HG02798 (cell line): ENCODE measurements at regions not wholly inside any gene's neighbourhood (a gene's known extent, or its start where the extent isn't known, plus 50 kb on each side); places are given as distances from the start of the nearest gene placed in this dataset.
"Not testable (repeated sequence)": the region's sequence is repeated elsewhere in the genome, so short reads cannot be mapped to it uniquely, and the experiment has no call there.

ENCODE experiments used
- ATAC-seq: cut with Tn5 transposase; IDR thresholded peaks from one replicate; pipeline ENCODE4 v1.9.1; 2021; ENCODE audit warnings: mild to moderate bottlenecking; ENCODE audit not compliant: unreplicated experiment, poor library complexity

DNA sequence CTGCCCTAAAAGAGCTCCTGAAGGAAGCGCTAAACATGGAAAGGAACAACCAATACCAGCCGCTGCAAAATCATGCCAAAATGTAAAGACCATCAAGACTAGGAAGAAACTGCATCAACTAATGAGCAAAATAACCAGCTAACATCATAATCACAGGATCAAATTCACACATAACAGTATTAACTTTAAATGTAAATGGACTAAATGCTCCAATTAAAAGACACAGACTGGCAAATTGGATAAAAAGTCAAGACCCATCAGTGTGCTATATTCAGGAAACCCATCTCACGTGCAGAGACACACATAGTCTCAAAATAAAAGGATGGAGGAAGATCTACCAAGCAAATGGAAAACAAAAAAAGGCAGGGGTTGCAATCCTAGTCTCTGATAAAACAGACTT, 88.8 kb upstream of the CAV2 start:
- ATAC-seq: not testable (repeated sequence)

DNA sequence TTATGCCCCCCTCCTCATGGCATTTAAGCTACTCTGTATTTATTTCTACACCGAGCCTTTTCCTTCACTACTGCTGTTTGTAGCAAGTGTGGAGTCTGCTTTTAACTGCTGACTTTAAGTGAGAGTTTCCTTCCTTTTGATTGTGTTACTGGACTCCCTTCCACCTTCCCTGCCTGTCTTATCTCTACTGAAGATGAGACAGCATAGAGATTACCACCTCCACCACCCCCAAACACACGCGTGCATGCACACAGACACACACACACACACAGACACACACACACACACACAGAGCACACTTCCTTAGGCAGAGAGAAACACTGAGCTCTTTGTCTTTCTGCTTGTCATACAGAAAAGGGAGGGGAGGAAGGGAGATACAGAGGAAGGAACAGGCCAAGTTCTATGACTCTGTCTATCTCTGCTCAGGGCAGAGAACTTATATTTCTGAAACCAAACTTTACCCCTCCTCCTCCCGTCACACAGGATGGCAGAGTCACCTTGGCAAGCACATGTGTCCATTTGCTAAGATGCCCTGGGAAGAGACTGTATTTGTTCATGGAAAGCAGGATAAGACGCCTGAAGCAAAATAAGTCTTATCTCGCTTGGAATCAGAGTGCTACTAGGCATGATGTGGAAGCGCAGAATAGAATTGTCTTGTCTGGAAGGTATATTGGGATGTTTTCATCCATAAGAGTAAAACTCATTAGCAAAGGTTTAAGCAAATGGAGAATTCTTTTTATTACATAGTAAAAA, 81.8 kb upstream of the CAV2 start:
- no peak for ATAC-seq

DNA sequence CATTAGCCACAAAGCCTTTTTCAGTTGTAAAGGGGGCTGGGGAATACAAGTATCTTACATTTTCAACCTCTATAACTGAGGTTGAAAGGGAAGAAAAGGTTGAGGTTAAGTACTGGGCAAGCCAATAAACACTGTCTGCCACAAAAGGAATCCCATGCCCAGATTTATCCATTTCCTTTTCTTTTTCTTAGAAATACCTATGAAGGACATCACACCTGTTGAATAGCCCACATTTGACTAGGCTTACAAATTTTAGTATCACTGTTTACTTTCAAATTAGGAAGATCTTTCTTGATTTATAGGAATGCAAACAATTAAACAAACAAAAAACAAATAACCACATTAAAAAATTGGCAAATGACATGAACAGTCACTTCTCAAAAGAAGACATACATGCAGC, 81.0 kb upstream of the CAV2 start:
- ATAC-seq: no peak

DNA sequence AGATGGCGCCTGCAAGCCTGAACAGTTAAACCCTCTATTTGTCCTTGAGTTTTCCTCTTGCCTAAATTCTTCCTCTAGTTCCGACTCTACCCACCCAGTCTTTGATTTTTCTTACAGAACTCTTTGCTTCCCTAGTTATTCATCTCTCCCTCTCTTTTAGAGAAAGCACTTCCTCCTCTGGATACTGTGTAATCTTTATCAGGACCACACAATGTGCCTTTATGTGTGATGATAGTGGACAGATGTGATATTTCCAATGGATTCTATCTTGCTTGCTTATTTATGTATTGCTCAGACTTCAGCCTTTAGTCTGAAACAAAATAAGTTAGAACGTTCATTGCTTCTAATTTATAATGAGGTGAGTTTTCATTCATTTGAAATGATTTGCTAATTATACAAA, 79.5 kb upstream of the CAV2 start:
- no peak for ATAC-seq

DNA sequence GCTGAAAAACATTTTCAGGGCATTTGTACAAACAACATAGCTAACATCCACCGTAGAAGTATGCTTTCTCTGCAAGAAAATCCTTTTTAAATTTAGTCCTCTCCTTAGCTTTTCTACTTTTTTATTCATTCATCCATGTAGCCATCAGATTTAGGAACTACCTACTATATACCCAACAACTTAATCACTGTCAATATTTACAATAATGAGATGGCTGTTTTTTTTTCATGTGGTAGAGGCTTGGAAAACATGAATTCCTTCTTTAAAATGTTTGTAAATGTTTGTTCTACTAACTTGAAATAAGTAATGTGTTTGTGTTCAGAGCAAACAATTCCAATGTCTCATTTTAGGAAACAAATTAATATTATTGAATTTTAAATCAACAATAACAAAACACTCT, 78.2 kb upstream of the CAV2 start:
- no peak for ATAC-seq

DNA sequence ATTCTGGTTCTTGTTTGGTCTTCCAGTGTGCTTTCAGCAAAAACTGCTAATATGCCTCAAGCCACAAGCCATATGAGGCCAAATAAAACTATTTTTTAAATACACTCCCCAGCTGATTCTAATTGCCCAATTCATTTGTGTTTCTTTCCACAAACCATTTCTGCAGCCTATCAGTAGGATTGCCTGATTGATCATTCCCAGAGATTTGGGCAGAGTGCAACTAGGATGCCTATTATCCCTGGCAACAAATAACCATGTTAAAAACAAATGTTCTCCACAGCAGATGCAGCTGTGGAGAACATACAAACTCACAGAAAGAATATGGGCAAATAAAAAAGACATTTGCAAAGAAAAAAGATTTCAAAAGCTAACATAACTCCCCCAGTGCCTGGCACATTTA, 76.9 kb upstream of the CAV2 start:
- no peak for ATAC-seq

DNA sequence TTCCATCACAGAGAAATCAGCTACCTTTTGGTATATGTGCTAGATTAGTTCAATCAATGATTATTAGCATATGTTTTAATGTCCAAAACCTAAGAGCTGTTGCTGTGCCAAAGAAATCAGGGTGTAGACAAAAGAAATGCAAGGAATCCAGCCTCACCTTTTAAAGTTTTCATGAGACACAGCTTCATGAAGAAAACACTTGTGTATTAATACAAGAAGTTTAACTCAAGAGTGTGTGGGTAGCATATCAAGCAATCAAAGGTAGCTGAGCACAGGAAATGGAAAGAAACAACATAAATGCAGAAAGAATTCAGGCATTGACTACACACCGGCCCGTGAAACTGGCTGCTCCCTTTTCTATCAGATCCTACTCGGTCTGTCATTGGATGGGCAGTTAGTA, 76.0 kb upstream of the CAV2 start:
- ATAC-seq: no peak

DNA sequence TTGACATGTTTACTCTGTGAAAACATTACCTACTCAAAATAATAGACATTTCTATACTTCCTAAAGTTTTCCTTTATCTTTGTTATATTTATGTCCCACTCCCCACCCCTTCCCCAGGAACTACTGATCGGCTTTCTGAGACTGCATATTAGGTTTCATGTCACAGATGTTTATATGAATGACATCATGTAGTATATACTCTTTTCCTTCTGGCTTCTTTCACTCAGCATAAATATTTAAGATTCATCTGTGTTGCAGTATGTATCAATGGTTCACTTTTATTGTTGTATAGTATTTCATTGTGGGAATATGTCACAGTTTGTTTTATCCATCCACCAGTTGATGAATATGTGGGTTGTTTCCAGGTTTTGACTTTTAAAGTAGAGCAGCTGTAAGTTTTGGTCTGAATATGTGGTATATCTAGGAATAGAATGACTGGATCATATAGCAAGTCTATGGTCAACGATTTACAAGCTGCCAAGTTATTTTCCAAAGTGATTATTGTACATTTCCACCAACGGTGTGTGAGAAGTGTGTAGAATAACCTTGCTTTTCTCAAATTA, 73.8 kb upstream of the CAV2 start:
- no peak for ATAC-seq

DNA sequence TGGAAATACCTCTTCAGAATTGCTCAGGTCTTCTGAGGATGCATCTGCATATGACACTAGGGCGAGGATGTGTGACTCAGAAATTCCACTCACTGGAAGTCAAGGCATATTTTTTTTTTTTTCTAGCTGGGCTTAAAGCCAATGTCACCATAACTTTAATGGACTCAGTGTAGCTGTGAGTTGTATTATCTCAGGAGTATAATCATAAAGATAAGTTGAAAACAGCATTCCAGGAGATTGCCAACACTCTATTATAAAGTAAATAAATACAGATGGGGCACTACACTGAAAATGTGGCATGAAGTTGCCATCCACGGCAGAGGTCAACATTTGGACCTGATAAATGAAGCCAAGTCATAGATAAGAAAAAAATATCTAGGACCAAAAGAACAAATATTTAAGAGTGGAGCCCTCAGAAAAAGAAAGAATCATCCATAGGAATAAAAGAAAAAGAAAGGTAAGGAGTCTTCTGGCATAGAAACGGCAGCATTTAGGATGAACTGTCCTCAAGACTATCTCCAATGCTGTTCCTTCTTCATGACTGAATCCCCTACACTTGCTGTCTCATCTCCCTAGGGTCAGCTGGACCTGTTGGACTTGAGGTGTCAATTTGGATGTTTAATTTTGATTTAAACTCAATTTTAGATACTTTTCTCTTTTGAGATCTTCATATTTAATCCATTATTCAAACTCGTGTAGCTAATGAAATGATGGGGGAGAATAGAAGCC, 72.9 kb upstream of the CAV2 start:
- ATAC-seq: no peak

DNA sequence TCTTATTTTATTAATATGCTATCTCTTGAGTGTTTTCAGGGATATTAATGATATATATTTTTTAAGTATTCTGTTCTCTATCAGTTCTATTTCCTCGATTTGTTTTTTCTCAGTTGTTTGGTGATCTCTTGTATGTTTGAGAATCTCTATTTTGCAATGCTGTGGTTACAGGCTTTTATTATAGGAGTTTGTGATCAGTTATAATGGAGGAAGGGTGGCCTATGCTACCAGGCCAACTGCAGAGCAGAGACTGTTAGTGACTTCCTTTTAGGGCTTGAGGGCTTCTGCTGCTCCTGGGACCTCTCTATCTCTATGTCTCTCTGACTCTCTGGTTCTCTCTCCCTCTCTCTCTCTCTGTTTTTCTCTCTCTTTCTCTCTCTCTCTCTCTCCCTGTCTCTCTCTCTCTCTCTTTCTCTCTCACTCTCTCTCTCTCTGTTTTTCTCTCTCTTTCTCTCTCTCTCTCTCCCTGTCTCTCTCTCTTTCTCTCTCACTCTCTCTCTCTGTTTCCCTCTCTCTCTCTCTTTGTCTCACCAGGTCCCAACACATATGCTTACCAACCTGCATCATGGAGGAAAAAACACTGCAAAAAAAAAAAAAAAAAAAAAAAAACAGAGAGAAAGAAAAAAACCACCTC, 69.4 kb upstream of the CAV2 start:
- ATAC-seq: no peak

DNA sequence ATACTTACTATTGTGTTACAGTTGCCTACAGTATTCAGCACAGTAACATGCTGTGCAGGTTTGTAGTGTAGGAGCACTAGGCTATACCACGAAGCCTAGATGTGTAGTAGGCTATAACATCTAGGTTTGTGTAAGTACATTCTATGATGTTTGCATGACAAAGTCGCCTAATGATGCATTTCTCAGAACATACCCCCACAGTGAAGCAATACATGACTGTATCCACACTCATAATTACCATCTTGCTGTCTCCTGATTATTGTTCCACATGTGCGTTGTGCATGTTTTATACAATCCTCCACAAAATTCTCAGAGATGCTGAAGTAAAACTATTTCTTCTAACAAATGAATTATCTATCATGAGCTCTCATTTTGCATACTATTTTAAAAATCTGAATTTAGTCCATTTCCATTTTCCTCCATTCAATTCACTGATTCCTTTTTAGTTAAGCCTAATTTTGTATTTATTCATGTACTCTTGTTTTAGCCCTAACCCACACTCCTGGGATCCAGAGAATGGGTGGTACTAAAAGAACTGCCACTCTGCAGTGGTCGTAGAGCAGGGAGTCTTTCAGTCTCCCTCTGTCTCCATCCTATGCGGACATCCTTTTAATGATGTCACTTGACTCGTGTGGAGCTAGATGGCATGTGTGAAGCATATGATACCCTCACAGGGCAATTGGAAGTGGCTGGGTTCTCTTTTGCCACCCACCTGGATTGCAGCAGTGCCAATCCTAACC, 67.6 kb upstream of the CAV2 start:
- ATAC-seq: no peak

DNA sequence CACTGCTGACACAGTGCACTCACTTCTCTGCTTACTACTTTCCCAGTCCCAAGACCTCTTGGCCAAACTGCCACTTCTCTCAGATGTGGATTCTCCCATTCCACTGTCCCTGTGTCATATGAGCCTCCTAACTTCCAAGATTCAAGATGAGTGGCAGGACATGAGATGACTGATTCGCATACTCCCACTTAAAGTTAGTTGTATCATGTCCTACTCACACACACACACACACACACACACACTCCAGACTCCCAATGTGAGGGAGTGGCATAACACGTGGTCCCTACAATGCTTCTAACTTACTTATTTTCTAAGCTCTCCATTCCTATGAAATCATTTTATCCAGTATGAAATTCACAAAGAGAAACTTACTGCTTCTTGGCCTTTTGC, 67.0 kb upstream of the CAV2 start:
- no peak for ATAC-seq

DNA sequence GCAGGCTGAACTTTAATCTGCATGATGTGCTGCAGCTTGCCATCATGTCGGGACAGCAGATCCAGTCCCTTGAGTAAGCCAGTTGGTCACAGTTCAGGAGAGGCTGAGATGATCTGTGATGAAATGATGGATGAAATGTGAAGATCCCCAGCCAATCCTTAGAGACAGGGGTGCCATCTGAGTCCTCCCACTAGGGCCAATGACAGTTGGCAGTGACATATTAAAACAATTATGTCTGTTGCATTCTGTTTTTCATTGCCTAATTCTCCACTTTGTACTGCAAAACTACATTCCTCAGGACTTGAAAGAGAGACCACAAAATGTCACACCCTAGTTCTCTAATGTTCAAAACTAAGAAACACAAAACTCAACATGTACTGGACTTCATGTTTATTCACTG, 66.3 kb upstream of the CAV2 start:
- ATAC-seq: no peak

DNA sequence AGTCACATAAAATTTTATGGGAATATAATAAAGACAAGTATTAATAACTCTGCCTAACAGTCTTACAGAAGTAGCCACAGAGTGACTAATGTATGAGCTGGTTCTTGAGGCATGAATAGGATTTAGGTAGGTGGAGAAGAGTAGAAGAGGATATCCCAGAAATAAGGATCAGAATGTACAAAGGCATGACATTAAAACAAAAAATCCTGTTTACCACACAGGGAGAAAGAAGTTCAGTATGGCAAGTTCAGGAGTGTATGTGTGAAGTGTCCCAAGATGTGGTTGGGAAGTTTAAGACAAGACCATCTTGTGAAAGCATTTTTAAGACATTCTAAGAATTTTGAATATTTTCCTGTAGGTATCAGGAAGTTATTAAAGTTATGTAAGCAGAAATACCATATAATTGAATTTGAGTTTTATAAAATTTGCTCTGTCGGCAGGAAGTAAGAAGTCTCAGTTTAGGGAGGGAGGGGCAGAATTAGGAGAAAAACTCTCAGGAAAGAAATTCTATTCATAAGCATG, 64.7 kb upstream of the CAV2 start:
- no peak for ATAC-seq

DNA sequence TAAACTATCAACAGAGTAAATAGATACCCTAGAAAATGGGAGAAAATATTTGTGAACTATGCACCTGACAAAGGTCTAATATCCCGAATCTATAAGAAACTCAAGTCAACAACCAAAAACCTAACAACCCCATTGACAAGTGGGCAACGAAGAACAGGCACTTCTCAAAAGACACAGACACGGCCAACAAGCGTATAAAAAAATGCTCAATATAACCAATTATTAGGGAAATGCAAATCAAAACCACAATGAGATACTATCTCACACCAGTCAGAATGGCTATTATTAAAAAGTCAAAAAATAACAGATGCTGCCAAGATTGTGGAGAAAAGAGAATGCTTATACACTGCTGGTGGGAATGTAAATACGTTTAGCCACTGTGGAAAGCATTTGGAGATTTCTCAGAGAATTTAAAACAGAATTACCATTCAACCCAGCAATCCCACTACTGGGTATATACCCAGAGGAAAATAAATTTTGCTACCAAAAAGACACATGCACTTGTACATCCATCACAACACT, 63.2 kb upstream of the CAV2 start:
- ATAC-seq: no peak

DNA sequence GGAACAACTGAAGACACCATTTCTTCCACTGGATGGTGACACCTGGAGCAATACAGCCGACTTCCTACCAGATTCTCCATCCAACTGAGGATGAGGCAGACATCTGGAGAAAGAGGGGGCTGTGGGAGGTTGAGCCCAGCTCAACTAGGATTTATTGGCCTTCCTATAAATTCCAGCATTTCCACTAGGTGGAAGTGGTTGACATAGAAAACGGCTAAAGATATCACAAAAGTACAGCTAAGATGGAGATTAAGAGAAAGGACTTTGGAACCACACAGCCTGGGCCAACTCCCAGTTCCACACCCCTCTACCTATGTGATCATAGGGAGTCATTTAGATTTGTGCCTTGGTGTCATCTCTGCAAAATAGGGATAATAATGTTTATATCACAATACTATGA, 61.3 kb upstream of the CAV2 start:
- ATAC-seq: no peak

DNA sequence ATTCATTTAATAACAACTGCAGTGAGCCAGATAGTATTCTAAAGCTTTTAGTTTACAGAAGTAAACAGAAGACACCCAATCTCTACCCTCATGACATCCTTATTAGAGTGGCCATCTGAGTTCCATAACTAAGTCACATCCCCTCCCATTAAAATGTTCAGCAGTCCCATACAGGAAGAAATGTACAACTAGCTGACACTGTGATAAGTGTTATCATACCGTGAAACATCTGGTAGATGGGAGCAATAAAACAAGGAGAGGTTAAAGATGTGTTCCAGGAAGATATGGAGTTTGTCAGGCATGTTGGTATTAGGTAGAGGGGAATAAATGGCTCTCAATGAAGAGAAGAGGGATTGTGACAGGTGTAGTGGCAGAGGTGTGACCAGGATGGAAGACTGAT, 60.5 kb upstream of the CAV2 start:
- no peak for ATAC-seq

DNA sequence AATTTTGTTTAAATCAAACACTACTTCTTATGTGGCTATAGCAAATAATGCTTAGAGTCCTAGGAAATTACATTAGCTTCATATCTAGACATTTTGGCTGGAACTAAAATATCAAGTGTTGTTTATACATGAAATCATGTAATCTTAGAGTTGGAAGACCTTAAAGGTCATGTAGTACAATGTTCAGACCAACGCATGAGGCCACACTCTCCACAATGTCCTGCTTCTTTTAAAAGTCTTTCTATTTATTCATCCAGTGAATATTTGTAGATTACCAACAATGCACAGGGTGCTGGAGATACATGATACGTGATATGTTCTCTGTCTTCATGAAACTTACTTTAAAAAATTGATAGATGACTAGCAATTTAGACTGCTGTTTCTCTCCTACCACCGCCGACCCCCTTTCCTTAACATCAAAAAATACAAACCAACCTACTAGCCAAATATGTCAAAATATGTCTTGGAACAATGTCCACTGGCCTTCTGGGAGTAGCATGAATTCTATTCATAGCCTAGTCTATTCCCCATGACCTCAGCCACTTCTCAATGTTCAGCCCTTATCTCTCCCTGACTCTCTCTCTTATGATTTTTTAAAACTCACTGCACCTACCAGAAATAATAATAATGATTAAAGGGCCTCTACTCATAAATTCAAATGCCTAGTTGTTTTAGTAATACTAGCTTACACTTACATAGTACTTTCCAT, 59.5 kb upstream of the CAV2 start:
- no peak for ATAC-seq

DNA sequence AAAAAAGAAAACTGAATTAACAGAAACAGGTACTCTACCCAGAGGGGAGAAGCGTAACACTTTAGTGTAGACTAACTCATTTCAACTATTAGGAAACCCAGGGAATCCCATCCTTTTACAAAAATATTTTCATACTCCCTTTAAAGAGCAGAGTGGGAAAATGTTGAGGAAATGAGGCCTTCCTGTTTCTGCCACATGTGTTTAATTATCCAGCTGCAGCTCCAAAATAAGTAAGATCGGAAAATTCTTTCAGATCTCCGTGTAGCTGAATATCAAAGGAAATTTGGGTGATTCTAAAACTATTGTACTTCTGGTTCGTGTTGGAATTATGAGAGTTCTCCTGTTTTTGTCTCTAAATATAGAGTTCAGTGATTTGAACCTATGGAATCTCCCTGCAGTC, 58.0 kb upstream of the CAV2 start:
- no peak for ATAC-seq

DNA sequence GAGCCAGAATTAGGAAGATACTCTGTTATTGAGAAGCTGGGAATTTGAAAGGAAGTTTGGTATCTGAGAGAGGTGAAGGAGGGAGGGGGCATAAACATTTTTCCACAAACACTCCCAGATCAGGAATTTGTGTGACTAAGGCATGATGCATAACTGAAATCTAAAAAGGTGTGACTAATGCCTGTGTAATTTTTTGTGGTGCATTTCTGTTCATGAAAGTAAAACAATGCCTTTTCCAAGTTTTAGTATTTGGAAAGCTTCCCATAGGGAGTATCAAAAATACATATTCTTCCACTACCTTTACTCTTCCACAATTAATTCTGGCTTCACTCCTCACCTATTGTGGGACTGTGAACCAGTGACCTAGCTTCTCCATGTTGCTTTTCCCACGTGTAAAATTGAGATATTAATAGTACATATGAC, 56.4 kb upstream of the CAV2 start:
- ATAC-seq: no peak
